Stimulated activated CD4-positive, alpha-beta T cell treated with anti-CD3 and anti-CD28 coated beads, Interleukin-4, amount 100 ng/mL, for 4 hours (primary cell): ENCODE measurements at regions not wholly inside any gene's neighbourhood (a gene's known extent, or its start where the extent isn't known, plus 50 kb on each side); places are given as distances from the start of the nearest gene placed in this dataset.

Experiments used
- DNase-seq, 2 experiments: peaks; one replicate each; pipeline ENCODE4 v3.0.0-alpha.2; 2020

DNA sequence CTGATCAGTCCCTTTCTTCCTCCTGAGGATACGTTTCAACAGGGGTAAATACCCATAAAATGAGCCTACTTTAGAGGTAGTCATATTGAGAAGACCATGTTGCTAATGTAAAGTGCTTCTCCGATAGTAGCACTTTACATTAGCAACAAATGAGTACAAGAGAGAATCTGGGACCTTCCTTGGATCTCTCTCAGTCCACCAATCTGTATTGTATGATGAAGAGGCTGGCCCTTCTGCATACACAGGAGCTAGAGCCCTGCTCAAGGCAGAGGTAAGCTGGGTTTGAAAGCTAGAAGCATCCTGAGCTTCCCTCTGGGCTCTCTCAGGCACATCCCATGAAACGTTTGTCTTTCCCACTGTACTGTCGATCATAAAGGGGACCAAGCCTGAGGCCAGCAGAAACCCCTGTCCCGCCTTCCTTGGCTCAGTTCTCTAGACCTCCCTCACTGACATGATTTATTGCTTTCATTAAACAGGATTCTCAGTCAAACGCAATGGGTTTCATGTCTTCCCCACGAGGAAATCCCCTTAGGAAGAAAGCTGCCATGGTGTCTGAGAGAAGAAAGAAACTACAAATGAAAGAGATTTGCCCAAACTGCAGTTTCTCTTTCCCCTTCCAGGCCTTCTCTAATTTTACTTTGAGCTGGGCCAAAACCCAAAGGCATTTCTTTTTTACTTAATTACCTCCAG is 62.8 kb upstream of the BCAR3 start:
- no peak for DNase-seq

- DNase-seq, result no peak
These were observed 61.8 kb upstream of the BCAR3 start for GRCh38 chr1:93743465-93743864.

DNA sequence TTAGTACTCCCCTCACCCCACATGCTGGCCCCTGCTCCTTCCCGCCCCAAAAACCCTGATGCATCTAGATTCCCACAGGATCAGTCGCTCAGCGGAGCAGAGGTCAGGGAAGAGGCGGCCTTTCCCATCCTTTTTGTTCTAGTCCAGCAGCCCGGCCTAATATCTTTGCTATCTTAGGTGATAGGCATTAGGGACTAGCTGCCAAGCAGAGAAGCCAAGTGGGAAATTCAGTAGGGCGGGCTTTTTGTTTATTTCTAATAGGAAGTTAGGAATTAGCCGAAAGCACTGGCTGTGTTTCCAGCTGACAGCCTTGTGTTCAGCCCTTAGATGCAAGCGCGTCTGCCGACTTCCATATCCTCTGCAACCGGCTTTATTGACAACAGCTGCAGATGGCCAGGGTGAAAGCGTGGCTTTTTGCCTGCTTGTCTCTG is 59.0 kb upstream of the BCAR3 start:
- DNase-seq, result no peak

- no peak for DNase-seq
These were observed 58.5 kb upstream of the BCAR3 start for GRCh38 chr1:93740157-93740556.

DNA sequence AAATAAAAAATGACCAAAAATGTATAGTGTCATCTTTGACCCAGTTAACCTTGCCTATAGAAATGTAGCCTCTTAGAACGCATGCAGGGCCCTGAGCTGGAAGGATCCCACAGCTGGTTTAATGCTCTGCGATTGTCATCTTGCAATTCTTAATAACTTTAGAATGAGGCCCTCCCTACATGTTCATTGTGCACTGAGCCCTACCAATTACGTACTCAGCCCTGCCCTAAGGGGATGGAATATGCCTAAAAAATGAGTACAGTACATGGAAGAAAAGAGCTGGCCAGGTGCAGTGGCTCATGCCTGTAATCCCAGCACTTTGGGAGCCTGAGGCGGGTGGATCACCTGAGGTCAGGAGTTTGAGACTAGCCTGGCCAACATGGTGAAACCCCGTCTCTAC is 57.8 kb upstream of the BCAR3 start:
- no peak for DNase-seq

DNA sequence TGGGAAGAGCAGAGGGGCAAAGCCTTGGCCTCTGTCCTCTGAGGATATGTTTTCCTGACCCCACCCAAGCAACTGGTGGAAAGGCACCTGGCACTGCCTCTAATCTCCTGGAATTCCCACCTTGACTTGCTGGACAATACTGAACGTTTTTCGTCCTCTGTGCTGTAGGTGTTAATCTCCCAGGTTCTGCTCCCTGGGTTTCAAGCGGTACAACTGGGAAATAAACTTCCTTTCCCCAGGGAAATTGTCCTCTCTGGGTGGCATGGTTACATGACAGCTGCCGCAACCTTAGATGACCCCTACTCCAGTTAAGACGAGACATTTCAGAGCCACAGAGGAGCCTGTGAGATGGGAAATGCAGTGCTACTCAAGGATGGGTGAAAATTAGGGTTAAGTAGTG is 57.3 kb upstream of the BCAR3 start:
- no peak for DNase-seq

DNA sequence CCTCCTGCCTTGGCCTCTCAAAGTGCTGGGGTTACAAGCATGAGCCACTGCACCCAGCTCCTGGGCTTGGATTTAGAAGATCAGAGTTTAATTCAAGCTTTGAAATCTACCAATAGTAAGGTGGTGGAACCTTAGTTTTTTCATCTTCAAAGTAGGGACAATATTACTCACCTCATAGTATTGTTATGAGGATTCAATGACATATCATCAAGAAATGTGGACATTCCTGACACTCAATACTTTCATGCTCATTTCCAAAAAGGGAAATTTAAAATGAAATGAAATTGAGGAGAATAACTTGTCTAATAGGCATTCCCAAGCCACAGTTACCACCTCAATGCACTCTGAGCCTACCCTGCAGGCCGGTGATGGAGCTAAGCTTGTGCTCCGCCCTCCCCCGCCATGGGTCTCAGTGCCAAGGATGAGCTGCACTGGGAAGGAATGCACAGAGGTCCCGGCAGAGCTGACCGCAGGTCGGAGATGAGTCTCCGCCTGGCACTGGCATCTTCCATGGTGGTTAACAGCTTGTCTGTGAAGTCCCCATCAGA is 56.5 kb upstream of the BCAR3 start:
- DNase-seq, result no peak

DNA sequence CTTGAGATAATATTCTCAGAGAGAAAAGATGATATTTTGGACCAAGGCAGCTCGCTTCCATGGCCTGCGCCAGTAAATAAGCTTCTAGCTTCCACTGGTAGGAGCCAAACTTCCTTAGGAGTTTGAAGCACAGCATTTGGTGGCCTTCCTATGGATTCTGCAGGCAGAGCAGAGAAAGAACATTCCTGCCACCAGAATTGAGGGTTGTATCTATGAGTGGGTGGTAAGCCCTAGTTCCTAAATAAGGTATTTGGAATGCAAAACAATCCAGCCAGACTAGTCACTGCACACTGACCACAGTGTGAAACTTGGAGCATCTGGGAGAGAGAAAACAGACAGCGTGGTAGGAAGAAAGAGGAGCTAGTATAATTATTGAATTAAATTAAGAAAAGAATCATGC is 54.1 kb upstream of the BCAR3 start:
- no peak for DNase-seq

- DNase-seq, result no peak
These were observed 53.4 kb upstream of the BCAR3 start for GRCh38 chr1:93734999-93735398.

- no peak for DNase-seq
These were observed 51.7 kb upstream of the BCAR3 start for GRCh38 chr1:93733340-93733739.

DNA sequence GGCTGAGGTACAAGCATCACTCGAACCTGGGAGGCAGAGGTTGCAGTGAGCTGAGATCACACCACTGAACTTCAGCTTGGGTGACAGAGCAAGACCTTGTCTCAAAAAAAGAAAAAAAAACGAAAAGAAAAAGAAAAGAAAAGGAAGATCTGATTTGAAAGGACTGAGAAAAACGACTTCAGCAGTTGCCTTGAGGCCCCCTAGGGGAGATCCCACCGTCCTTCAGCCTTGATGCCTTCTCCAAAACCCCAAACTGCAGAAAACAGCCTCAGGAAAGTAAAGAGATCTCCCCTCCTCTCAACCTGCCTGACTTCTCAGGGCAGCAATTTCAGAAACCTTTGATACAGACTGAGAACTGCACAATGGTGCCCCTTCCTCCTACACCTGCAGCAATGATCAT is 50.9 kb upstream of the BCAR3 start:
- DNase-seq, result no peak
